Kidney (tissue), 13 donors: ENCODE measurements at regions not wholly inside any gene's neighbourhood (a gene's known extent, or its start where the extent isn't known, plus 50 kb on each side); places are given as distances from the start of the nearest gene placed in this dataset.

ENCODE experiments used
- DNase-seq, 5 donors: peaks; one replicate each; pipeline ENCODE4 v3.0.0-alpha.2; 2013 to 2020
- FAIRE-seq: peaks from 2 replicates; lab custom pipeline; 2012; peaks lifted over from hg19 to GRCh38; lab: Jason Lieb, UNC
- H3K27ac ChIP-seq, 2 donors: one replicate each; pipeline ENCODE4 v1.7.0; 2013; ENCODE audit warnings: low read depth in 2 of 2, low read length in 2 of 2, inconsistent platforms in 1 of 2
- H3K27me3 ChIP-seq: one replicate; pipeline ENCODE4 v1.7.1; 2013; ENCODE audit warnings: low read length, inconsistent platforms; ENCODE audit not compliant: control insufficient read depth, insufficient read depth
- H3K36me3 ChIP-seq, 3 donors: one replicate each; pipeline versions ENCODE4 v1.7.0 to v1.7.1; 2013; ENCODE audit warnings: low read length in 3 of 3, control low read depth in 1 of 3, inconsistent platforms in 1 of 3; ENCODE audit not compliant: insufficient read depth in 3 of 3, control insufficient read depth in 2 of 3
- H3K4me1 ChIP-seq, 3 donors: one replicate each; pipeline versions ENCODE4 v1.7.0 to v1.7.1; 2013; ENCODE audit warnings: low read length in 3 of 3, inconsistent platforms in 1 of 3, low read depth in 1 of 3; ENCODE audit not compliant: control insufficient read depth in 2 of 3, insufficient read depth in 2 of 3
- H3K4me3 ChIP-seq, 3 donors: one replicate each; pipeline versions ENCODE4 v1.7.0 to v1.8.1; 2013; ENCODE audit warnings: low read length in 3 of 3, control low read depth in 1 of 3, inconsistent platforms in 1 of 3
- H3K9ac ChIP-seq, 3 donors: one replicate each; pipeline versions ENCODE4 v1.7.0 to v1.7.1; 2013; ENCODE audit warnings: low read length in 3 of 3, control low read depth in 1 of 3, inconsistent platforms in 1 of 3
- H3K9me3 ChIP-seq, 3 donors: one replicate each; pipeline versions ENCODE4 v1.7.0 to v1.7.1; 2013; ENCODE audit warnings: low read length in 3 of 3, control low read depth in 1 of 3, inconsistent platforms in 1 of 3; ENCODE audit not compliant: control insufficient read depth in 2 of 3, insufficient read depth in 1 of 3
- intact Hi-C: fragments of 100-400 bp; cut with DNase I; formaldehyde crosslinking; loops from one replicate; pipeline ENCODE4 v1.11.1; 2022
- TF ChIP-seq, protein P1 (sequence below): IDR thresholded peaks from 3 replicates; pipeline ENCODE4 v1.5.1; 2012; ENCODE audit warnings: mild to moderate bottlenecking, moderate library complexity, borderline replicate concordance; ENCODE audit not compliant: insufficient read depth; ENCODE audit errors: extremely low read depth
- donor health status: control.
- donor health status: control.
- donor health status: control.
- donor health status: control.
- donor health status: control.
- donor health status: DM: yes; HTN: yes; CAD: no.
- donor health status: Normal renal cell carcinoma (clear cell type).

DNA sequence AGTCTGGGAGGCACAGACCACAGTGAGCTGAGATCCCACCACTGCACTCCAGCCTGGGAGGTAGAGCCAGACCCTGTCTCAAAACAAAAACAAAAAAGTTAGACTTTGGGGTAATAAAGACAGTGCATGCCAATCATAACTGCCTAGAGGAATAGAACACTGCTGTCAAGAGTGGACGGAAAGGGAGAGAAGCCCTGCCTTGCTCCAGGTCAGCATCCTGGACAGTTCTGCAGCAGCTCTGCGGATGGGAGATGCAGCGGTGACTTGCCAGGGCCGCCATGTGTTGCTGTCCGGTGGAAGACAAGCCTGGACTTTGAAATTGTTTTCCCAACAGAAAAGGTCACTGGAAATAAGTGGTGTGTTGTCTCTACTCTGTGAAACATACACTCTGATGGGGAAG is 618.2 kb downstream of the TBC1D22A start:
- FAIRE-seq = no peak
- intact Hi-C loops = no loop called here
- TF ChIP-seq, protein P1, sequence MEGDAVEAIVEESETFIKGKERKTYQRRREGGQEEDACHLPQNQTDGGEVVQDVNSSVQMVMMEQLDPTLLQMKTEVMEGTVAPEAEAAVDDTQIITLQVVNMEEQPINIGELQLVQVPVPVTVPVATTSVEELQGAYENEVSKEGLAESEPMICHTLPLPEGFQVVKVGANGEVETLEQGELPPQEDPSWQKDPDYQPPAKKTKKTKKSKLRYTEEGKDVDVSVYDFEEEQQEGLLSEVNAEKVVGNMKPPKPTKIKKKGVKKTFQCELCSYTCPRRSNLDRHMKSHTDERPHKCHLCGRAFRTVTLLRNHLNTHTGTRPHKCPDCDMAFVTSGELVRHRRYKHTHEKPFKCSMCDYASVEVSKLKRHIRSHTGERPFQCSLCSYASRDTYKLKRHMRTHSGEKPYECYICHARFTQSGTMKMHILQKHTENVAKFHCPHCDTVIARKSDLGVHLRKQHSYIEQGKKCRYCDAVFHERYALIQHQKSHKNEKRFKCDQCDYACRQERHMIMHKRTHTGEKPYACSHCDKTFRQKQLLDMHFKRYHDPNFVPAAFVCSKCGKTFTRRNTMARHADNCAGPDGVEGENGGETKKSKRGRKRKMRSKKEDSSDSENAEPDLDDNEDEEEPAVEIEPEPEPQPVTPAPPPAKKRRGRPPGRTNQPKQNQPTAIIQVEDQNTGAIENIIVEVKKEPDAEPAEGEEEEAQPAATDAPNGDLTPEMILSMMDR = no peak
- H3K9me3 ChIP-seq = no peaks in the 10 kb centered on the region
- no peaks in the 10 kb centered on the region for H3K27me3 ChIP-seq
- no peak overlapping the region for H3K4me3 ChIP-seq
- H3K27ac ChIP-seq = no peak overlapping the region
- H3K9ac ChIP-seq = no peak overlapping the region
- no peaks in the 10 kb centered on the region for H3K4me1 ChIP-seq
- DNase-seq = peak in 2 of 5 donors; percentile 13 to 50
- H3K36me3 ChIP-seq = no peaks in the 10 kb centered on the region

GRCh38 chr22:47379037-47379436 is 616.6 kb downstream of the TBC1D22A start:
- no peaks in the 10 kb centered on the region for H3K36me3 ChIP-seq
- H3K9me3 ChIP-seq = no peaks in the 10 kb centered on the region
- peak in 1 of 5 donors; percentile 29 for DNase-seq
- TF ChIP-seq, protein P1 = no peak
- H3K9ac ChIP-seq = no peak overlapping the region
- H3K27me3 ChIP-seq = no peaks in the 10 kb centered on the region
- FAIRE-seq = no peak
- no peaks in the 10 kb centered on the region for H3K4me1 ChIP-seq
- no peak overlapping the region for H3K4me3 ChIP-seq
- H3K27ac ChIP-seq = no peak overlapping the region
- intact Hi-C loops = no loop called here

- TF ChIP-seq, protein P1 = no peak
- intact Hi-C loops = no loop called here
- FAIRE-seq = no peak
- DNase-seq = peak in 1 of 5 donors; percentile 2
- Histone ChIP-seq H3K9me3 (no peaks in the 10 kb centered on the region), H3K27ac (no peak overlapping the region), H3K27me3 (no peaks in the 10 kb centered on the region), H3K36me3 (no peaks in the 10 kb centered on the region), H3K9ac (no peak overlapping the region), H3K4me3 (no peak overlapping the region), H3K4me1 (no peaks in the 10 kb centered on the region)
Measured at GRCh38 chr22:47377926-47378560, 615.6 kb downstream of the TBC1D22A start.
